K562 (cell line): ENCODE measurements at regions not wholly inside any gene's neighbourhood (a gene's known extent, or its start where the extent isn't known, plus 50 kb on each side); places are given as distances from the start of the nearest gene placed in this dataset.

Experiments
- ATAC-seq: fragments of 200-7000 bp; cut with Tn5 transposase; 3 replicates; pipeline ENCODE4 v1.9.1; 2020; ENCODE audit warnings: moderate library complexity
- BruUV-seq: library from RNA; stranded (reverse); fragments of 400-500 nt; replicated peaks from 2 replicates; lab custom pipeline; 2021; lab: Mats Ljungman, UMichigan
- CTCF ChIA-PET: fragments of 300-600 bp; formaldehyde crosslinking; extraction: SDS; loops from one replicate; lab custom pipeline; 2021; ENCODE audit warnings: low intra/inter-chr PET ratio; lab: Yijun Ruan, JAX
- POLR2A ChIA-PET: fragments of 300-600, 350-650 bp; sonication (Branson Sonifier 250); formaldehyde crosslinking; extraction: SDS; loops from one replicate; lab custom pipeline; 2021; ENCODE audit warnings: antibody characterized with exemption, inconsistent platforms; lab: Yijun Ruan, JAX
- DNase-seq, 4 experiments: peaks; one replicate each; pipeline versions ENCODE4 v3.0.0 to v3.0.0-alpha.2; 2011 to 2018; ENCODE audit warnings: low spot score in 3 of 4, mixed read lengths in 3 of 4; ENCODE audit errors: extremely low read depth in 1 of 4
- FAIRE-seq: peaks from 2 replicates; lab custom pipeline; 2011; peaks lifted over from hg19 to GRCh38; lab: Jason Lieb, UNC
- H2AFZ ChIP-seq: 2 replicates; pipeline ENCODE4 v1.6.0; 2011; ENCODE audit warnings: low read depth, low read length, control low read depth, inconsistent platforms
- H3K27ac ChIP-seq: fragments of 200-600 bp; 3 replicates; pipeline ENCODE4 v1.8.0; 2011; ENCODE audit warnings: low read depth, mild to moderate bottlenecking, control low read depth, inconsistent platforms, low read length, moderate library complexity, mixed read lengths; ENCODE audit errors: extremely low read depth
- H3K27me3 ChIP-seq, 2 experiments: fragments of 300-600 bp in 1 of 2; 2 replicates in 1 of 2; 3 replicates in 1 of 2; pipeline versions ENCODE4 v1.6.0 to v1.8.0; 2011; ENCODE audit warnings: inconsistent platforms in 2 of 2, low read length in 2 of 2, mild to moderate bottlenecking in 1 of 2, mixed read lengths in 1 of 2, moderate library complexity in 1 of 2; ENCODE audit not compliant: control insufficient read depth in 2 of 2, insufficient read depth in 2 of 2
- H3K36me3 ChIP-seq: fragments of 300-600 bp; 3 replicates; pipeline ENCODE4 v1.8.0; 2011; ENCODE audit warnings: mild to moderate bottlenecking, low read length, inconsistent platforms; ENCODE audit not compliant: control insufficient read depth, insufficient read depth
- H3K4me1 ChIP-seq, 2 experiments: fragments of 200-600 bp in 1 of 2; replicated peaks in 1 of 2; 2 replicates in 1 of 2; 3 replicates in 1 of 2; pipeline versions ENCODE4 v1.5.1 to v1.8.0; 2011; ENCODE audit warnings: inconsistent platforms in 2 of 2, low read length in 2 of 2, mild to moderate bottlenecking in 1 of 2, mixed read lengths in 1 of 2, moderate library complexity in 1 of 2; ENCODE audit not compliant: control insufficient read depth in 2 of 2, insufficient read depth in 2 of 2
- H3K4me2 ChIP-seq: 2 replicates; pipeline ENCODE4 v1.6.1; 2011; ENCODE audit warnings: low read length, control low read depth, inconsistent platforms, mixed read lengths; ENCODE audit not compliant: insufficient read depth
- H3K4me3 ChIP-seq: fragments of 200-600 bp; sonication (generic), shearing (Covaris generic); 2 replicates; pipeline ENCODE4 v1.5.1; 2016; ENCODE audit warnings: control low read depth, inconsistent platforms
- H3K79me2 ChIP-seq: fragments of 200-600 bp; 3 replicates; pipeline ENCODE4 v1.8.0; 2011; ENCODE audit warnings: low read length, inconsistent platforms; ENCODE audit not compliant: control insufficient read depth, insufficient read depth
- H3K9ac ChIP-seq, 2 experiments: 2 replicates each; pipeline versions ENCODE4 v1.6.0 to v1.6.1; 2011; ENCODE audit warnings: low read depth in 2 of 2, low read length in 2 of 2, control low read depth in 1 of 2, inconsistent platforms in 1 of 2, mild to moderate bottlenecking in 1 of 2, mixed read lengths in 1 of 2; ENCODE audit not compliant: insufficient read depth in 1 of 2
- H3K9me1 ChIP-seq: one replicate; pipeline ENCODE4 v1.6.0; 2011; ENCODE audit warnings: inconsistent platforms, mild to moderate bottlenecking, low read length, moderate library complexity; ENCODE audit not compliant: control insufficient read depth, insufficient read depth
- H3K9me3 ChIP-seq: replicated peaks from 2 replicates; pipeline ENCODE4 v1.5.1; 2011; ENCODE audit warnings: low read depth, low read length, inconsistent platforms; ENCODE audit not compliant: control insufficient read depth, insufficient read depth
- H4K20me1 ChIP-seq: replicated peaks from 2 replicates; pipeline ENCODE4 v1.6.1; 2011; ENCODE audit warnings: low read length, inconsistent platforms, mixed read lengths; ENCODE audit not compliant: control insufficient read depth, insufficient read depth
- E2F4 ChIP-seq: sonication (generic); formaldehyde crosslinking; IDR thresholded peaks from 2 replicates; pipeline ENCODE4 v1.8.0; 2022; ENCODE audit warnings: mild to moderate bottlenecking, low read depth, missing genetic modification reagents
- E2F5 ChIP-seq: sonication (generic); formaldehyde crosslinking; IDR thresholded peaks from 2 replicates; pipeline ENCODE4 v1.8.0; 2022; ENCODE audit warnings: mild to moderate bottlenecking, missing genetic modification reagents
- EWSR1 ChIP-seq: fragments of 450-650 bp; IDR thresholded peaks from 2 replicates; pipeline ENCODE4 v1.6.1; 2018; ENCODE audit warnings: borderline replicate concordance, mild to moderate bottlenecking, low read depth, moderate library complexity; ENCODE audit not compliant: partially characterized antibody
- GTF2E2 ChIP-seq: fragments of 200-800 bp; sonication (Bioruptor generic); IDR thresholded peaks from 2 replicates; pipeline ENCODE4 v1.6.1; 2016; ENCODE audit warnings: missing genetic modification characterization, missing compliant biosample characterization
- KDM2B ChIP-seq: fragments of 250-450 bp; sonication (Bioruptor Pico); IDR thresholded peaks from 2 replicates; pipeline ENCODE4 v1.8.0; 2021; ENCODE audit warnings: mild to moderate bottlenecking, moderate library complexity
- MAZ ChIP-seq, 2 experiments: fragments of 450-650 bp in 1 of 2; sonication (generic) in 1 of 2; formaldehyde crosslinking; IDR thresholded peaks in 1 of 2; conservative IDR thresholded peaks in 1 of 2; 2 replicates each; pipeline versions ENCODE4 v1.4.0 to v1.5.0; 2020; ENCODE audit warnings: mild to moderate bottlenecking in 1 of 2, missing genetic modification reagents in 1 of 2
- MNT ChIP-seq, 2 experiments: fragments of 450-650 bp; conservative IDR thresholded peaks; 2 replicates each; pipeline ENCODE4 v1.6.1; 2017; ENCODE audit warnings: mild to moderate bottlenecking in 2 of 2, moderate library complexity in 2 of 2
- NEUROD1 ChIP-seq: fragments of 150-350 bp; IDR thresholded peaks from 2 replicates; pipeline ENCODE4 v1.6.1; 2014; ENCODE audit warnings: borderline replicate concordance, low read length, low read depth; ENCODE audit not compliant: partially characterized antibody
- POLR2AphosphoS5 ChIP-seq: IDR thresholded peaks from 2 replicates; pipeline ENCODE4 v1.6.1; 2011; ENCODE audit warnings: mild to moderate bottlenecking, low read depth, low read length, moderate library complexity; ENCODE audit not compliant: control insufficient read depth, insufficient read depth
- PRMT5 ChIP-seq: sonication (generic); formaldehyde crosslinking; IDR thresholded peaks from 2 replicates; pipeline ENCODE4 v1.5.0; 2020; ENCODE audit warnings: missing genetic modification reagents
- SFPQ ChIP-seq: fragments of 200-400 bp; formaldehyde crosslinking; IDR thresholded peaks from 2 replicates; pipeline ENCODE4 v1.6.1; 2017; ENCODE audit warnings: mild to moderate bottlenecking, low read depth, low read length, moderate library complexity
- ZNF165 ChIP-seq: fragments of 250-450 bp; sonication (Bioruptor Pico); IDR thresholded peaks from 2 replicates; pipeline ENCODE4 v1.4.0; 2020; ENCODE audit warnings: borderline replicate concordance
- ZNF717 ChIP-seq: fragments of 250-450 bp; sonication (Bioruptor Pico); IDR thresholded peaks from 2 replicates; pipeline ENCODE4 v1.5.0; 2021
- ZNF77 ChIP-seq: fragments of 250-450 bp; sonication (Bioruptor Pico); IDR thresholded peaks from 2 replicates; pipeline ENCODE4 v1.5.0; 2020
- WGBS: fragments of 100-300 bp; shearing (Covaris generic); methylation state at CpG from one replicate; pipeline ENCODE4 v1.1.6; 2016; ENCODE audit warnings: low coverage, mixed read lengths; ENCODE audit not compliant: insufficient coverage; ENCODE audit errors: missing lambda C conversion rate; 5-methylcytosine and 5-hydroxymethylcytosine counted together
- in situ Hi-C: fragments of 300-500 bp; cut with MboI; formaldehyde crosslinking; loops from 4 replicates; pipeline ENCODE4 v1.15.0; 2018; ENCODE audit warnings: inconsistent platforms, mixed read lengths
- intact Hi-C: fragments of 100-400 bp; cut with micrococcal nuclease; formaldehyde crosslinking; loops from 2 replicates; pipeline ENCODE4 v1.14.2; 2022

GRCh38 chr18:38444971-38445803 lies 879.6 kb upstream of the CELF4 start (continued):
- TF ChIP-seq EWSR1 = no peak
- no peak for TF ChIP-seq NEUROD1

GRCh38 chr18:38427736-38428135 lies 862.1 kb upstream of the CELF4 start:
- intact Hi-C loops = no loop called here
- Histone ChIP-seq H3K9me3 (no peaks in the 10 kb centered on the region), H2AFZ (no peak overlapping the region), H3K27me3 (no peaks in the 10 kb centered on the region), H4K20me1 (no peaks in the 10 kb centered on the region), H3K36me3 (no peaks in the 10 kb centered on the region), H3K9ac (no peak overlapping the region), H3K27ac (no peak overlapping the region), H3K4me1 (no peaks in the 10 kb centered on the region), H3K4me3 (no peak overlapping the region), H3K9me1 (no peaks in the 10 kb centered on the region), H3K79me2 (no peaks in the 10 kb centered on the region), H3K4me2 (no peak overlapping the region)
- WGBS = 1% methylated on average over 4 of the region's 4 CpGs
- POLR2A ChIA-PET = no interaction called here
- no peak for FAIRE-seq
- no peak for DNase-seq
- CTCF ChIA-PET = interaction anchor here (0.6 kb wide), 1 partner anchor 165 kb away, joined by 3 read pairs; no protein-coding TSS in a partner anchor
- no TSS peak for BruUV-seq
- in situ Hi-C loops = no loop called here
- no peak for ATAC-seq
- no peak for TF ChIP-seq MAZ (CRISPR knock-in tag; conservative IDR thresholded peaks at IDR 0.05 in 1 of 2, IDR thresholded peaks at IDR 0.05 in 1 of 2)
- no peak for TF ChIP-seq ZNF165 (CRISPR knock-in tag)
- no peak for TF ChIP-seq E2F4 (CRISPR knock-in tag)
- TF ChIP-seq GTF2E2 (tag) = no peak
- TF ChIP-seq SFPQ = no peak
- no peak for TF ChIP-seq E2F5 (CRISPR knock-in tag)
- TF ChIP-seq KDM2B = no peak
- TF ChIP-seq PRMT5 (CRISPR knock-in tag) = no peak
- TF ChIP-seq ZNF77 = no peak
- TF ChIP-seq ZNF717 (CRISPR knock-in tag) = no peak
- no peak for TF ChIP-seq POLR2AphosphoS5
- no peak for TF ChIP-seq MNT (conservative IDR thresholded peaks at IDR 0.05)
